Inferior parietal cortex (tissue), 1 donor: ENCODE measurements at regions not wholly inside any gene's neighbourhood (a gene's known extent, or its start where the extent isn't known, plus 50 kb on each side); places are given as distances from the start of the nearest gene placed in this dataset.
A peak's percentile ranks its signal among the peaks of the same experiment; 100 is the strongest.

Experiments used
- DNase-seq: peaks from one replicate; pipeline ENCODE4 v3.0.0-alpha.2; 2016; ENCODE audit errors: extremely low spot score

DNA sequence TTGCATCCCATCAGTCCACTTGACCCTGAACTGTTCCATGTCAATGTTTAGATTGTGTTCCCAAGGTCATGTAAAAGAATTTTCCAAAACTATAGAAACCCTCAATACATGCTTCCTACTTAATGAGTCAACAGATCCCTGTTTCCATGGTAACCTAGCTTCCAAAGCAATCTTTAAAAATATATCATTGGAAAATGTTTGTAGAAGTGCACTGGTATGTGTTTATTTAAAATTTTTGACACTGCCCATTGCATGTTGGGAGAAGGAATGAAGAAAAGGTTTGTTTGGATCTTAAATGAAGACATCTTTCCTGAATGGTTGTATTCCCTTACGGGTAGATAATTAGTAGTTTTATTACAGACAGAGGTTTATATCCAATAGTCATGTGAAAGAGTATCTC is 345.3 kb downstream of the GABRG1 start:
- no peak for DNase-seq

DNA sequence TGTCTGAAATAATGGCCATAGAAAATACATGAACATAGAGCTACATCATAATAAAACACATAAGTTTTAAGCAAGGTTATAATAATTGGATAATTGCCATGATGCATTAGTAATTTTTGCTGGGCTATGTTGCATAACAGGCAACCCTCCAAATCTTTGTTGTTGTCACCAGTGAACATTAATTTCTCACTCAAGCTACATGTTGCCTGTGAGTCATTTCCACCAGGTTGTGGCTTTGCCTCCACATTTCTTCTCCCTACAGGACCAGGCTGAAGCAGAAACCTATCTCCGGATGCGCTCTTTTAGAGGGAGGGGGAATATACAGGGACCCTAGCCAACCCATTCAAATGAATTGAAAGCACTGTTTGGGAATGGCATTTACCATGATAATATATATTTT is 347.7 kb downstream of the GABRG1 start:
- no peak for DNase-seq

DNA sequence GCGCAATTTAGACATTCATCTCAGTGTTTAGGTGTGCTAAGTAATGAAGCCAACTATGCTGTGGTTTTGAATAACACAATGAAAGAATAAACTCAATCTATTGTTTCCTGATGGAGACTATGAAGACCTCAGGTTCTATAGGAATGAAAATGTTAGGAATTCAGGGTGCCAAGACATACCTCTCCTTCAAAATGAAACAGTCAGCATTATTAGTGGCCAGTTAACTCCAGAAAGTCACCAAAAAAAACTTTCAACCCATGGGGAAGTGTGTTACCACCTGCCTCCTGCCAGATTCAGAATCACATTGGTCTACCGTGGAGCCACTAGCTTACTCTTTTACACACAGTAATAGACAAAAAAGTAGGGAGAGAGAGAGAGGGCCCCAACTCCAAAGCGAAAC is 352.9 kb downstream of the GABRG1 start:
- DNase-seq, result no peak

DNA sequence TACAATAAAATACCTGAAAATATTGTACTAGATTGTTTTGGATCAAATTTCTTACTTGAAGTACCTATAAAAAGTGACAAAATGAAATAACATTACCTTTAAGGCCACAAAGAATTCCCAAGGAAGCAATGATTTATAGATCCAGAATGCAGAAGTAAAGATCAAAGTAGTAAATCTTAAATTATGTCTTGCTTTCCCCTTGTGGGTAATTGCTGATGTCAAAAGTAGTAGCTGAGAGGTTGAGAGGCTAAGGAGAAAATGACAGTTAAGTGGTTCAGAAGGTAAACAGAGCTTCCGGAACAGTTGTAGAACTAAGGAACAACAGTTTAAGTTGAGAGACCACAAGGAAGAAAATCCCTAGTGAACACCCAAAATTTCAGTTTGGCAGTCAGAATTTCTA is 358.3 kb downstream of the GABRG1 start:
- no peak for DNase-seq

DNA sequence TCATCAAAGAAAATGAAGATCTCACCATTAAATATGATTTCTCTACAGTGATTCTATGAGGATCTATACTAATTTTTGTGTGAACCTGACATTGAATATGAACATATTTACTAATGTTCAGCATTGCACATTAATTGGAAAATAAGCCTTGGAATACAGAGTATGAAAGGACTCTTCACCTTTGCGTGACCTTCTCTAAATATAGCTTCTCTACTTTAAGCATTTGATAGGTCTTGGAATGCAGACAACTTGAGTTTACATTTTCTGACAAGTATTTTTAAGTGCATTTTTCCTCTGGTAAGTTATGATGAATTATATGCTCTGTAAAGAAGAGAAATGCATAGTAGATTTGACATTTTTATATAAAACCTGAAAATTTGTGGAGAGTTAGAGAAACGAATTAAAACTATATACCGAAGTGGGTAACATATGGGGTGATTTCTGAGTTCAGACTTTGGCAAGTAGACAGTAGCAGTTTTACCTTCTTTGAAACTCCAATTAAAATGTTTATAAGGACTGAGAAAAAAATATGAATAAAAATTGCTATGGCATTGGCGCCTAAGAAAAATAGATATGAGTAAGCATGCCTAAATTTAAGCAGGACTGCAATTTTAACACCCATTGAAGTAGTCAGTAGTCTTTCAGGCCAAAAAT is 371.9 kb downstream of the GABRG1 start:
- no peak for DNase-seq

DNA sequence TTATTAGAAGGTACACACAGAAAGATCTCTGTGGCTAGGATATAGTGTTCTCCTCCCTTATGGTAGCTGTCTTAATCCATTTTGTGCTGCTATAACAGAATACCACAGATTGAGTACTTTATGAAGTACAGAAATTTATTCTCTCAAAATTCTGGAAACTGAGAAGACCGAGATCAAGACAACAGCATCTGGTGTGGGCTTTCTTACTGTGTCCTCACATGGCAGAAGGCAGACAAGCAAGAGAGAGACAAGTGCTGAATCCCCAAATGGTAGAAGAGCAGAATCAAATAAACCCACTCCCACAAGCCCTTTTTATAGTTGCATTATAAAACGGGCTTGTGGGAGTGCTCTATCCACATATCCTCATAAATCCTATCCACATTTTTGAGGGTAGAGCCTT is 373.1 kb downstream of the GABRG1 start:
- DNase-seq, result no peak

DNA sequence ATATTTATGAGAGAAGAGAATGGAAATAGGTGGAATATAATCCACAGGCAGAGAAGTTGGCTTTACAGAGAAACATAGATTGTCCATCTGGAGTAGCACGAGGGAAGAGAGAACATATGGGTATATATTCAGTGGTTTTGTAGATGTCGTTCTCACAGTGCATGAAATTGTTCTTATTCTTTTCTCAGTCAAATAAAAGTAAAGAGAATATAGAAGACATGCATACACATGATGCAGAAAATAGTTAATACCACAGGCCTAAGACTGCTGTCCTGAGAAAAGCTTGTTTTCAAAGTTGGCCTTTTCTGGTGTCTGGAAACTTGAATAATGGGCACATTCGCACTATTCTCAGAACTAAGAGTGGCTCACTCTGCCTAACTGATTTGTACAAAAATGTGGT is 378.1 kb downstream of the GABRG1 start:
- DNase-seq, result no peak

DNA sequence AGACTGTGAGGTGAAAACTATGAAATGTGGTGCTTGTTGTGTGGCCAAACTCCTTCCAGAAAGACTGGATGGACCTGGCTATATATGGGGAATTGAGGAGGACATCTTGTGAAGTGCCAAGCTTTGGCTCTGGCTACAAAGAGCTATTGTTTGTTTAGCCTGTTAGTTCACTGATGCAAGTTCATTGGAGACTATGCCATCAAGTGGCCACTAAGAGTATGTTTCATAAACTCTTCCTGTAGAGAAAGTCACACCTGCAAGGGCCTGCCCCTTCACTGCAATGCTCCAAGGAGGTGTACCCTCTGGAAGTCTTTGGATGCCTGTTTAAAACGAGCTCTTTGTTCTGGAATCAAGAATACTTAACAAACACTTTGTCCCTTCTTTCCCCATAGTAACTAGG is 382.0 kb downstream of the GABRG1 start:
- no peak for DNase-seq

DNA sequence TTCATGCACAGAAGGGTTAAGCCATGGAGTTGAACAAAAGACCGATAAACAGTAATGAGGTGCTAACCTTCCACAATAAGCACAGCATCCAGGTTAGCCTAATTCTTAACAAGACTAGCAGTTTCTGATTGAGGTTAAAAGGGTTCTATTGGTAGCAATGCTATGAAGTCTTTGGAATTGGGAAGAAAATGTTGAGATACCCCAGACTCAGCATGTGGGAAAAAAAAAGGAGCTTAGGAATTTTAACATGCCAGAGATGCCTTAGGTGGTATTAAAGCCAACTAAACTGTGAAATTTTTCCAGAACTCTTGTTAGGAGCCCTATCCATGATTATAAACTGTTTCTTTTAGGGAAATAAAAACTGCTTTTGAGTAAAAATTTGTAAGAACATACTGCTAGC is 391.7 kb downstream of the GABRG1 start:
- DNase-seq, result no peak

DNA sequence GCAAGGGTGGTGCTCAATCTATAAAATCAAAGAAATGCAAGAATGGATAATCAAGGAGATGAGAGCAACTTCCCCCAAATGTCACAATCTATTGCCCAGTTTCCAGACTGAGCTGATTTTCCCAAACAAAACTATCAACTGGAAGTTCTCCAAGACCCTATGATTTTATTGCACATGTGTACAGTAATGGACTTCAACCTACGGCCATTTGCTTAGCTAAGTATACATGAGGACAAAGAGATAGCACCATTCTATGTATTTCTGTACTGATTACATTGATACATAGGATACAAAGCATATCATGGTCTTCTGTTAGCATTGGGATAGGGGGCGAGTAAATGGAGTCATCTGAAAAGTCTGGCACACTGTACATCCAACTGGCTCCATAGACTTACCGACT is 407.8 kb downstream of the GABRG1 start:
- no peak for DNase-seq

DNA sequence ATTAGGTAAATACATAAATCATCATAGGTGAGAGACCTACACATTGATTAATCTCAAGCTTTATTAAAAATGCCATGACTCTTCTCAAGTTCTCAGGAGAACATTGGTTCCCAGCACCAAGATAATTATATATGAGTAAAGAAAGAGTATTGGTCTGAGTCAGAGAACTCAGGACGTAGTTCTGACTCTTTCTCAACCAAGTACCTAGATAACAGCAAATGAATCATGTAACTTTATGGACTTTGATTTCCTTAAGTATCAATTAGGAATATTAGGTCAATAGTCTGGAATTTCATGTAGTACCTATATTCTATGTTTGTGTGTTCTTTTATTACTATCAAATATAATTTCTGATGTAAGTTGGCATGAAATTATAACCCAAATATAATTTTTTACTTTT is 409.9 kb downstream of the GABRG1 start:
- no peak for DNase-seq

DNA sequence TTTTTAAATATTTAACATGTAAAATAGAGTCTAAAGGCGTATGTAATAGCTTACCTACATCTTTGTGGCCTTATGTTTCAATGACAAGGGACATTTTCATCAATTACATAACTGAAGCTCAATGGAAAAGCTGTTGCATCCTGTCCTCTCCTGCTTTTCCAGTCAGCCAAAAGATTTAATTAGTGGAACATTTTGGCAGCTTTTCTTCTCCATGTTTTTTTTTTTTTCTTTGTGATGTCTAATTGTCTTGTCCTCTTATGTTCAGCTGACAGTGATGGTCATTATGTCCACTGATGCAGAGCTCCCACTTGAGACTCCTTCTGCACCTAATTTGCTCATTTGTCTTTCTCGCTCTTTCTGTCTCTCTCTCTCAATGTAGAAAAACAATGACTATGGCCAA is 422.2 kb downstream of the GABRG1 start:
- DNase-seq, result no peak

DNA sequence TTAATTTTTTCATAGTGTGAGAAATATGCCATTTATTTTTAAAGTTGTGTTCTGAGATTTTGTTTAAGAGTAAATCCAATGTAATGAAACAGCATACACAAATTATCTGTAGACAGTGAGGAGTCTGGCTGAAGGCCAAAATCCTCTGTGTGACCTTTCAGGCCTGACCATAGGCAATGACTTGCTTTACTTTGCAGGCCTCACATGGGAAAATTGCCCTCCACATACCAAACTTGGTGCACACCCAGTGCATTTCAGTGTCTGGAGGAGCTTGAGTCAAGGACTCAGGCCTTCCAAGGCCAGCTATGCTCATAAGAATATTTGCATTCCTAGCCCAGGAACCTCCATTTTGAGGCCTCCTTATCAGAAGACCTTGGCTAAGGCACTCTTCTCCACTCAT is 430.1 kb downstream of the GABRG1 start:
- no peak for DNase-seq

DNA sequence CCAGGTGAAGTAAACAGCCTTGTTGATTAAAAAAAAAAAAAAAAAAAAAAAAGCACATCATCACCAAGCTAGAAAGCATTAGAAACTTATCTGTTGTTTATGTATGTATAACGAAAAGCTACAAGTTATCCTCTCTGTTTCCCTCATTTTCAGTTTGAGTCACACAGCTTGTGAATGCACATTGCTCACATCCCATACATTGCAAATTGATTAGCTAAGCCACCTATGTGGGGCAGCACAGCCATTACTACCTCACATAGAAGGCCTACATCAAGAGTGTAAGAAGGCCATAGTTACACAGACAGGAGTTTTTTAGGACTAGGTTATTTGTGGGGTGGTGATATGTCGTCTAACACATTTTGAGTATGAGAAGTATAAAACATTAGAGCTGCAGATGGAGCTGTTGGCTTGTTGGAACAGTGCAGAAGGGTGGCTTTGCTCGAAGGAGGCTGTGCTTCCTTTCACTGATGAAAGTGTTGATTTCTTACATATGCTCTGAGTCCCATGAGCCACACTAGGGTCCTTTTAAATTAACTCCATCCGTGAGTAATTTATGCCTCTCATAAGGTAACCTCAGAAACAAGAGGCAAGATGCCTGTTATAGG is 431.6 kb downstream of the GABRG1 start:
- no peak for DNase-seq

DNA sequence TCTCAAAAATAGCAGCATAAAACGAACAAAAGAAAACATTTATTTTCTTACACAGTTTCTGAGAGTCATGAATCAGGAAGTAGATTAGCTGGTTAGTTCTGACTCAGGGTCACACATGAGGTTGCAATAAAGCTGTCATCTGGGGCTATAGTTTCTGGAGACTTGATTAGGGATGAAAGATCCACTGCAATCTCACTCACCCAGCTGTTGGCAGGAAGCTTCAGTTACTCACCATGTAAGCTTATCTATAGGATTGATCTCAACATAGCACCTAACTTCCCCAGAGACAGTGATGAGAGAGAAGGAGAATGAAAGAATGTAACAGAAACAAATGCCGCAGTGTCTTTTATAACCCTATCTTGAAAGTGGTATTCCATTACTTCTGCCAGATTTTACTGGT is 435.5 kb downstream of the GABRG1 start:
- no peak for DNase-seq

DNA sequence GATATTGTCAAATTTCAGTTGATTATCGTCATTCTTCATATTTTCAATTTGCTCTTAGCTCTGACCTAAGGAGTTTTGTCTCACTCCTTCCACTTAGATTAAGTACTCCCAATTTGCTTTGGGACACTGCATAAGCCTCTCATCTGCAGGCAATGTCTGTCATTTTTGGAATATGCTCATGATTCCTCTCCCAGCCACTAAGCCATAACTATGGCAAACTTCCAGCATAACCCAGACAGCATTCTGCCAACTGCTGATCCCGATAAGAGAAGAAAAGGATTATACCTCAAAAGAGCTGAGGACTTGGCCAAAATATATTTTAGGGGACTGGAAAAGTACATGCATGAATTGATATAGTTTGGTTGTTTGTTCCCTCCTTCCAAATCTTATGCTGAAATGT is 444.4 kb downstream of the GABRG1 start:
- DNase-seq, result no peak

DNA sequence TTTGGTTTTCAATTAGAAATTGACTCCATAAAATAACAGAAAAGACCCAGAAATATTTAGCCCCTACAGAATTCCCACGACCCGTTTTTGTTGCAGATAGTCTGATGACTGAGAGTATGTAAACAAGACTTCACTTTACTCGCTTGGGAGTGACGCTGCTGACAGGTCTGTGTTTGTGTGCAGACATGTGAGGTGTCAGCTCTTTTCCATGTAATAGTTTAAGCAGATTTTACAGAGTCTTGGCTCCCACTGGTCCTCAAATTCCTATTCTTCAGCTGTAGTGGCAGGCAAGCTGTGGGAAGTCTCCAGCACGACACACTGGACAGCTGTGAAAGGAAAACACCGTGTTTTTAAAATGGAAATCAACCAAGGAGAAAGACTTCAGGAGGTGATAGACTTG is 455.7 kb downstream of the GABRG1 start:
- DNase-seq, result no peak

DNA sequence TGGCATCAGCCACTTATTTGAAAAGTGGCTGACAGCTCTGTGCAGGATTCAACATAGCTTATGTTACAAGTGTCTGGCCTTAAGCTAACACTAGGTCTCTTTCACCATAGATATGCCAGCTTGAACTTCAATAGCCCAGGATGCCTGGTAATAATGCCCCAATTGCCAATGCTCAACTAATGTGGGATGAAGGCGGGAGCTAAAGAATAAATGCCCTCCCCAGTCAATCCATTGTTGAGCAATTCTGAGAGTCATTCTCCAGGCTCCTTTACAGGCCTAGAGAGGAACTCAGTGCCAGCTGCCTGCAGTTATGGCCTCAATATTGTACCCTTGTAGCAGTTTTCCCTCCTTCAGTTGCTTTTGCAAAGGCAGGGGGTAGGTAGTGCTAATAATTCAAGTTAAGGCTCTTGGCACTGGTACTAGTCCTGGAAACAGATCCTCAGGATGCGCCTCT is 460.2 kb downstream of the GABRG1 start:
- no peak for DNase-seq

DNA sequence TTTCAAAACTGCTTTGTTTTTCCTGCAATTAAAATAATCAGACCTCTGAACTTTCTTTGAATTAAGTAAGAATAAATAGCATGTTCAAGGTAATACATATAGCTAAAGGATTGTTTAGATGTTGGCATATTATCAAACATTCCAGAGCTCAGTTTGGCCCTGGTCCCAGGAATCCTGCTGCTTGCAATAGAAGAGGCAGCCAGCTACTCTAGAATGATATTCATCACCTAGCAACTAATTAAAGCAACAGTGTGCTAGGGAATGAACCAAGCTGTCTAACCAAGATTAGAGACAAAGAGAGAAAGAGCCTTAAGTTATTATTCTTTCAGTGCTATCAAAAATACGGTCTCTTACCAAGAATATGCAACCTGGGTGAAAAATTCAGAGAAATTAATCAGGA is 460.9 kb downstream of the GABRG1 start:
- peak; percentile 59 for DNase-seq

DNA sequence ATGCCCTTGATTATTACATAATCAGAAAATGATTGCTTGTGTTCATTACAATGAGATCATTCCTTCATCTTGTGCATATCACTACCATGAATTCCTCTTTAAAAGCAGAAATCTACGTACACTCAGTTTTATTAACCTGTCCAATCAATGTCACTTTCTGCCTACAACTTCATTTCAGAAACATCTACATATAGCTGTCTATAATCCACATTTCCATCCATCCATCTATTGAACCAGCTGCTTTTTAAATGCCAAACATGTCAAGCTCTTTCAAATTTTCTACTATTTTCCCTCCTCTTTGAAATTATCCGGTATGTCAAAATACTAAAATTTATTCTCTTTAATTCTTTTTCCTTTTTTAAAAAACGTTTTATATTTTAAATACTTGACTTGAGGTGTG is 462.0 kb downstream of the GABRG1 start:
- DNase-seq, result no peak

DNA sequence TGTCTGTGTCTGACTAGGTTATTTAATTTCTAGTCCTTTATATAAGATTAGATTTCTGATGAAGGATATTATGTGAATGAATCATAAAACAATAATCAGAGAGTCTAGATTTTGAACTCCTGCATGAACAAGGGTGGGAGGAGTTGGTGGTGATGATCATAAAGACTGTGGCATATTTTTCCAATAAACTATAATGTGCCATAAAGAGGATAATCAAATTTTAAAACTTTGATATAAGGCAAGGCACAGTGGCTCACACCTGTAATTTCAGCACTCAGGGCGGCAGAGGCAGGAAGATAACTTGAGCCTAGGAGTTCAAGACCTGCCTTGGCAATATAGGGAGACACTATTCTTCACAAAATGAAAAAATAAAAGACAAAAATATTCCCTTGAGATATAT is 473.3 kb downstream of the GABRG1 start:
- DNase-seq, result no peak

DNA sequence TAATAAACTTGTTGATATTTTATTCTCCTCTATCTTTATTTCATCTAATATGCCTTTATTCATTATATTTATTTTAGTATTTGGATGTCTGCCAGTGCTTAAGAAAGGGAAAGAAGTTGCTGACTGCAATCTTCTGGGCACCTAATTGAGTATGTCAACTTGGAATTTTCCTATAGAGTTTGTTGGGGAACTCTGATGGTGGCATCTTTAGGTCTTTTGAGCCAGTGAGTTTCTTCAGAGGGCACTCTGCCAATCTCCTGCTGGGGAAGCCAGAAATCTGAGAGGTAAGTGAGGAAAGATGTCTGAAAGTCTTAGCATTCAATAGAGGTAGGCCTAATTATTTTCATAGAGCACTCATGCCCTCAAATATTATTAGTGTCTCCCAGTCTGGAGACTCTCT is 475.0 kb downstream of the GABRG1 start:
- DNase-seq, result no peak

DNA sequence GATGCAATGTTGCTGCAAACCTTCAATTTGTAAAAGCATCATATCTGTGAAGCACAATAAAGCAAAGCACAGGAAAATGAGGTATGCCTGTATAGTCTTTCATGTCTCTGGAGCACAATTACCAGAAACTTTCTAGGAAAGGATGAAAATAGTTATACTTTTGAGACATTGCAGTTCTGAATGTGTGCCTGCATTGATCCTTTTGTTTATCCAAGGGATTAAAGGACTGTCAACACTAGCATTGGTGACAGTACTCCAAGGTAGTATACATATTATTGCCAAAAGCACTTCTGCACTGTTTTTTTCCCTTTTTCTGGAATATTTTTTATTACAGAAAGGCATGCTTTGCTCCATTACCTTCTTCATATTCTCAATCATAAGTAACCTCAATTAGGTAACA is 476.0 kb downstream of the GABRG1 start:
- DNase-seq, result no peak
